PC-9 (cell line): ENCODE measurements at regions not wholly inside any gene's neighbourhood (a gene's known extent, or its start where the extent isn't known, plus 50 kb on each side); places are given as distances from the start of the nearest gene placed in this dataset.

Experiments
- BruUV-seq: library from RNA; stranded (reverse); fragments of 400-500 nt; replicated peaks from 2 replicates; lab custom pipeline; 2021; lab: Mats Ljungman, UMichigan
- CTCF ChIA-PET: fragments of 300-600 bp; sonication (Branson Sonifier 250); formaldehyde crosslinking; loops from one replicate; lab custom pipeline; 2022; ENCODE audit warnings: antibody characterized with exemption; lab: Charles Lee
- POLR2A ChIA-PET: fragments of 300-600 bp; sonication (Branson Sonifier 250); formaldehyde crosslinking; loops from one replicate; lab custom pipeline; 2022; ENCODE audit warnings: antibody characterized with exemption; ENCODE audit not compliant: unreplicated experiment; lab: Charles Lee
- DNase-seq, 2 experiments: peaks; one replicate each; pipeline versions ENCODE4 v3.0.0 to v3.0.0-alpha.2; 2015 to 2022; ENCODE audit warnings: mixed read lengths in 1 of 2
- H2AFZ ChIP-seq: fragments of 200-600 bp; sonication (generic); 2 replicates; pipeline ENCODE4 v1.8.1; 2017; ENCODE audit warnings: antibody characterized with exemption
- H3F3A ChIP-seq: fragments of 200-600 bp; sonication (generic); 2 replicates; pipeline ENCODE4 v1.8.1; 2017; ENCODE audit warnings: antibody characterized with exemption, mild to moderate bottlenecking, low read depth; ENCODE audit not compliant: insufficient read depth
- H3K27ac ChIP-seq: fragments of 200-600 bp; sonication (generic); 2 replicates; pipeline ENCODE4 v1.6.1; 2016; ENCODE audit warnings: mixed run types
- H3K27me3 ChIP-seq: fragments of 200-600 bp; sonication (generic); 2 replicates; pipeline ENCODE4 v1.6.1; 2016; ENCODE audit warnings: low read depth, mixed run types; ENCODE audit not compliant: insufficient read depth
- H3K36me3 ChIP-seq: fragments of 200-600 bp; sonication (generic); 2 replicates; pipeline ENCODE4 v1.6.1; 2016; ENCODE audit warnings: low read depth, mixed run types
- H3K4me1 ChIP-seq: fragments of 200-600 bp; sonication (generic); replicated peaks from 2 replicates; pipeline ENCODE4 v1.6.1; 2016; ENCODE audit warnings: mixed run types; ENCODE audit not compliant: insufficient read depth
- H3K4me2 ChIP-seq: fragments of 200-600 bp; sonication (generic); 2 replicates; pipeline ENCODE4 v1.6.1; 2017; ENCODE audit warnings: mixed run types
- H3K4me3 ChIP-seq: fragments of 200-600 bp; sonication (generic); 2 replicates; pipeline ENCODE4 v1.6.1; 2016; ENCODE audit warnings: mixed run types
- H3K79me2 ChIP-seq: fragments of 200-600 bp; sonication (generic); 2 replicates; pipeline ENCODE4 v1.6.1; 2017; ENCODE audit warnings: low read depth, mixed run types
- H3K9me2 ChIP-seq: fragments of 200-600 bp; sonication (generic); 2 replicates; pipeline ENCODE4 v1.8.1; 2017; ENCODE audit warnings: mild to moderate bottlenecking; ENCODE audit not compliant: insufficient read depth
- H3K9me3 ChIP-seq: fragments of 200-600 bp; sonication (generic); 2 replicates; pipeline ENCODE4 v1.8.1; 2016; ENCODE audit warnings: low read depth; ENCODE audit not compliant: insufficient read depth
- H4K20me1 ChIP-seq: fragments of 200-600 bp; sonication (generic); 2 replicates; pipeline ENCODE4 v1.8.1; 2017; ENCODE audit not compliant: insufficient read depth
- CTCF ChIP-seq: fragments of 200-600 bp; sonication (generic); conservative IDR thresholded peaks from 2 replicates; pipeline ENCODE4 v1.6.1; 2017; ENCODE audit warnings: mixed run types, antibody characterized with exemption, mild to moderate bottlenecking, moderate library complexity
- EZH2 ChIP-seq: fragments of 200-600 bp; sonication (generic); IDR thresholded peaks from 2 replicates; pipeline ENCODE4 v1.8.0; 2017; ENCODE audit warnings: antibody characterized with exemption, low read depth
- intact Hi-C: fragments of 100-400 bp; cut with micrococcal nuclease; formaldehyde crosslinking; loops from one replicate; pipeline ENCODE4 v1.10.0; 2022; ENCODE audit not compliant: unreplicated experiment

- BruUV-seq, result no TSS peak
- no peak overlapping the region for H2AFZ ChIP-seq
- intact Hi-C loops, result no loop called here
- H3K4me3 ChIP-seq, result no peak overlapping the region
- no peak overlapping the region for H3K27ac ChIP-seq
- H3K4me2 ChIP-seq, result no peak overlapping the region
- no peak for DNase-seq
- H3F3A ChIP-seq, result no peaks in the 10 kb centered on the region
- no peaks in the 10 kb centered on the region for H3K9me2 ChIP-seq
- ChIA-PET POLR2A (no interaction called here), CTCF (no interaction called here)
- TF ChIP-seq EZH2 (no peak), CTCF (no peak)
- no peaks in the 10 kb centered on the region for H4K20me1 ChIP-seq
- H3K36me3 ChIP-seq, result no peaks in the 10 kb centered on the region
- H3K4me1 ChIP-seq, result no peaks in the 10 kb centered on the region
- no peaks in the 10 kb centered on the region for H3K79me2 ChIP-seq
- H3K27me3 ChIP-seq, result no peaks in the 10 kb centered on the region
- no peaks in the 10 kb centered on the region for H3K9me3 ChIP-seq
Measured at GRCh38 chr16:7979448-7980132, 610.7 kb downstream of the TMEM114 start.

GRCh38 chr16:7976563-7976962, 613.7 kb downstream of the TMEM114 start:
- no peaks in the 10 kb centered on the region for H3K9me3 ChIP-seq
- H3K36me3 ChIP-seq, result no peaks in the 10 kb centered on the region
- no peaks in the 10 kb centered on the region for H3K79me2 ChIP-seq
- POLR2A ChIA-PET, result interaction anchor here (0.7 kb wide), 1 partner anchor 327 kb away, joined by 3 read pairs; no protein-coding TSS in a partner anchor
- H4K20me1 ChIP-seq, result no peaks in the 10 kb centered on the region
- DNase-seq, result no peak
- no peaks in the 10 kb centered on the region for H3K9me2 ChIP-seq
- H3K4me3 ChIP-seq, result no peak overlapping the region
- intact Hi-C loops, result no loop called here
- no peak overlapping the region for H3K4me2 ChIP-seq
- H3K4me1 ChIP-seq, result no peaks in the 10 kb centered on the region
- H3K27me3 ChIP-seq, result no peaks in the 10 kb centered on the region
- H3F3A ChIP-seq, result no peaks in the 10 kb centered on the region
- H2AFZ ChIP-seq, result no peak overlapping the region
- CTCF ChIA-PET, result no interaction called here
- TF ChIP-seq EZH2 (no peak), CTCF (no peak)
- H3K27ac ChIP-seq, result no peak overlapping the region
- no TSS peak for BruUV-seq

- intact Hi-C loops, result no loop called here
- POLR2A ChIA-PET, result interaction anchor here (0.7 kb wide), 1 partner anchor 327 kb away, joined by 3 read pairs; no protein-coding TSS in a partner anchor
Measured at GRCh38 chr16:7976125-7976524, 614.2 kb downstream of the TMEM114 start.

More at GRCh38 chr16:7976125-7976524, 614.2 kb downstream of the TMEM114 start:
- H3K27me3 ChIP-seq, result no peaks in the 10 kb centered on the region
- no peaks in the 10 kb centered on the region for H3K9me3 ChIP-seq
- H3K79me2 ChIP-seq, result no peaks in the 10 kb centered on the region
- H4K20me1 ChIP-seq, result no peaks in the 10 kb centered on the region
- CTCF ChIA-PET, result no interaction called here
- DNase-seq, result no peak
- TF ChIP-seq EZH2 (no peak), CTCF (no peak)
- H2AFZ ChIP-seq, result no peak overlapping the region
- H3K27ac ChIP-seq, result no peak overlapping the region
- H3F3A ChIP-seq, result no peaks in the 10 kb centered on the region
- no peaks in the 10 kb centered on the region for H3K4me1 ChIP-seq
- no peaks in the 10 kb centered on the region for H3K36me3 ChIP-seq
- no TSS peak for BruUV-seq
- H3K4me2 ChIP-seq, result no peak overlapping the region
- H3K9me2 ChIP-seq, result no peaks in the 10 kb centered on the region
- no peak overlapping the region for H3K4me3 ChIP-seq
